A673 (cell line): ENCODE measurements at regions not wholly inside any gene's neighbourhood (a gene's known extent, or its start where the extent isn't known, plus 50 kb on each side); places are given as distances from the start of the nearest gene placed in this dataset.

Source experiments
- CTCF ChIP-seq: fragments of 300-800, 200-600 bp; sonication (generic); conservative IDR thresholded peaks from 2 replicates; pipeline ENCODE4 v1.5.1; 2017; ENCODE audit warnings: low read depth, mild to moderate bottlenecking, antibody characterized with exemption, low read length, moderate library complexity, mixed read lengths
- EZH2 ChIP-seq: fragments of 200-600 bp; sonication (generic); IDR thresholded peaks from 2 replicates; pipeline ENCODE4 v1.6.1; 2017; ENCODE audit warnings: borderline replicate concordance, low read depth, mild to moderate bottlenecking, mixed read lengths, antibody characterized with exemption, low read length; ENCODE audit not compliant: poor library complexity, severe bottlenecking

GRCh38 chr5:158462349-158463114 is 603.6 kb upstream of the CLINT1 start:
- TF ChIP-seq CTCF (no peak), EZH2 (no peak)
